ENCODE measurements at regions not wholly inside any gene's neighbourhood (a gene's known extent, or its start where the extent isn't known, plus 50 kb on each side); places are given as distances from the start of the nearest gene placed in this dataset.

DNA sequence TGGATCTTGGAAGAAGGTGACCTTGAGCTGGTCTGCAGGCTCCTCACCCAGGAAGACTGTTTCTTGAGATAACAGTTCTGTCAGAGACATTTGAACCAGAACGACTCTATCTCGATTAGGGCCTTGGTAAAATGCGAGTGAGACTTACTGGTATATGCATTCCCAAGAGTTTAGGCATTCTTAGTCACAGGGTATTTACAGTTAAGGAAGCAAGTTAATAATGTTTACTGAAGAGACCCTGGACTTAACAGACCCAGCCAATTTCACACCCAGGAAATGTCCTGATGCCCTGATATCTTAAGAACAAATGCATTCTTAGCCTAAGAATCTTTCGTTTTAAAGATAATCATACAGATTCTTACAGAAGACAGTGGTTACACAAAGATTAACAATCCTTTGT is 1867.2 kb upstream of the C9orf72 start:
- TF ChIP-seq, protein P1, sequence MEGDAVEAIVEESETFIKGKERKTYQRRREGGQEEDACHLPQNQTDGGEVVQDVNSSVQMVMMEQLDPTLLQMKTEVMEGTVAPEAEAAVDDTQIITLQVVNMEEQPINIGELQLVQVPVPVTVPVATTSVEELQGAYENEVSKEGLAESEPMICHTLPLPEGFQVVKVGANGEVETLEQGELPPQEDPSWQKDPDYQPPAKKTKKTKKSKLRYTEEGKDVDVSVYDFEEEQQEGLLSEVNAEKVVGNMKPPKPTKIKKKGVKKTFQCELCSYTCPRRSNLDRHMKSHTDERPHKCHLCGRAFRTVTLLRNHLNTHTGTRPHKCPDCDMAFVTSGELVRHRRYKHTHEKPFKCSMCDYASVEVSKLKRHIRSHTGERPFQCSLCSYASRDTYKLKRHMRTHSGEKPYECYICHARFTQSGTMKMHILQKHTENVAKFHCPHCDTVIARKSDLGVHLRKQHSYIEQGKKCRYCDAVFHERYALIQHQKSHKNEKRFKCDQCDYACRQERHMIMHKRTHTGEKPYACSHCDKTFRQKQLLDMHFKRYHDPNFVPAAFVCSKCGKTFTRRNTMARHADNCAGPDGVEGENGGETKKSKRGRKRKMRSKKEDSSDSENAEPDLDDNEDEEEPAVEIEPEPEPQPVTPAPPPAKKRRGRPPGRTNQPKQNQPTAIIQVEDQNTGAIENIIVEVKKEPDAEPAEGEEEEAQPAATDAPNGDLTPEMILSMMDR (IDR thresholded peaks at IDR 0.05; ENCODE audit: extremely low read depth in 1 of 2, insufficient read depth in 1 of 2, low read depth in 1 of 2, low read length in 2 of 2): no peak
- TF ChIP-seq POLR2AphosphoS5 (IDR thresholded peaks at IDR 0.05; ENCODE audit: insufficient read depth, low read depth, low read length): no peak
- no peak for TF ChIP-seq POLR2A (IDR thresholded peaks at IDR 0.05; ENCODE audit: low read depth, low read length)
- TF ChIP-seq, protein P2, sequence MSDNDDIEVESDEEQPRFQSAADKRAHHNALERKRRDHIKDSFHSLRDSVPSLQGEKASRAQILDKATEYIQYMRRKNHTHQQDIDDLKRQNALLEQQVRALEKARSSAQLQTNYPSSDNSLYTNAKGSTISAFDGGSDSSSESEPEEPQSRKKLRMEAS (IDR thresholded peaks at IDR 0.05; ENCODE audit: insufficient read depth, insufficient read length): no peak
- TF ChIP-seq MYC (IDR thresholded peaks at IDR 0.05; ENCODE audit: low read depth, low read length): no peak
